ENCODE measurements at regions not wholly inside any gene's neighbourhood (a gene's known extent, or its start where the extent isn't known, plus 50 kb on each side); places are given as distances from the start of the nearest gene placed in this dataset.

DNA sequence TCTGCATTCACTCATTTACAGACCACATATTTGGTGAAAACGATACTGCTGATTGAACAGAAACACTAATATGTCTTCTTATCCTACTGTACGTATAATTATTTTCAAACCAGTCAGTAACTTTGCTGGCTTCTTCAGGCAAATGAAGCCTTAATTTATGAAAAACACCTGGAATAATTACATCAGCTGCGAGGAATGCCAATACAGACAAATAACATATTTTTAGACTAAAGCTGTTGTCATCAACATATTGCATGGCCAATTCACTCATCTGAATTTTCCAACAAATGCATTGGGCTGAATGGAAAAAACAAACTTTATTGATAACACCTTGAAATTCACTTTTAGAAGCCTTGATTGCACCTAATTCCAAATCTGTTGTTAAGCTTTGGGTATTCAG lies 165.9 kb downstream of the HLX start:
- TF ChIP-seq POLR2A (IDR thresholded peaks at IDR 0.05) (no peak), POLR2AphosphoS5 (IDR thresholded peaks at IDR 0.05) (no peak), EP300 (IDR thresholded peaks at IDR 0.05) (no peak)
- TF ChIP-seq, protein P1, sequence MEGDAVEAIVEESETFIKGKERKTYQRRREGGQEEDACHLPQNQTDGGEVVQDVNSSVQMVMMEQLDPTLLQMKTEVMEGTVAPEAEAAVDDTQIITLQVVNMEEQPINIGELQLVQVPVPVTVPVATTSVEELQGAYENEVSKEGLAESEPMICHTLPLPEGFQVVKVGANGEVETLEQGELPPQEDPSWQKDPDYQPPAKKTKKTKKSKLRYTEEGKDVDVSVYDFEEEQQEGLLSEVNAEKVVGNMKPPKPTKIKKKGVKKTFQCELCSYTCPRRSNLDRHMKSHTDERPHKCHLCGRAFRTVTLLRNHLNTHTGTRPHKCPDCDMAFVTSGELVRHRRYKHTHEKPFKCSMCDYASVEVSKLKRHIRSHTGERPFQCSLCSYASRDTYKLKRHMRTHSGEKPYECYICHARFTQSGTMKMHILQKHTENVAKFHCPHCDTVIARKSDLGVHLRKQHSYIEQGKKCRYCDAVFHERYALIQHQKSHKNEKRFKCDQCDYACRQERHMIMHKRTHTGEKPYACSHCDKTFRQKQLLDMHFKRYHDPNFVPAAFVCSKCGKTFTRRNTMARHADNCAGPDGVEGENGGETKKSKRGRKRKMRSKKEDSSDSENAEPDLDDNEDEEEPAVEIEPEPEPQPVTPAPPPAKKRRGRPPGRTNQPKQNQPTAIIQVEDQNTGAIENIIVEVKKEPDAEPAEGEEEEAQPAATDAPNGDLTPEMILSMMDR (IDR thresholded peaks at IDR 0.05) = no peak

Data from upper lobe of left lung (tissue), 4 donors.